HepG2 (cell line): ENCODE measurements at regions not wholly inside any gene's neighbourhood (a gene's known extent, or its start where the extent isn't known, plus 50 kb on each side); places are given as distances from the start of the nearest gene placed in this dataset.

ENCODE experiments used
- ATAC-seq: fragments of 200-7000 bp; cut with Tn5 transposase; 3 replicates; pipeline ENCODE4 v1.9.1; 2020; ENCODE audit warnings: mild to moderate bottlenecking, moderate library complexity
- BruUV-seq: library from RNA; stranded (reverse); fragments of 400-500 nt; replicated peaks from 2 replicates; lab custom pipeline; 2021; lab: Mats Ljungman, UMichigan
- CTCF ChIA-PET: fragments of 300-600 bp; formaldehyde crosslinking; extraction: SDS; loops from one replicate; lab custom pipeline; 2021; ENCODE audit warnings: low total read pairs, inconsistent platforms, low intra/inter-chr PET ratio; lab: Yijun Ruan, JAX
- POLR2A ChIA-PET: fragments of 350-600 bp; sonication (Branson Sonifier 250); formaldehyde crosslinking; loops from one replicate; lab custom pipeline; 2020; ENCODE audit warnings: antibody characterized with exemption, inconsistent platforms; lab: Yijun Ruan, JAX
- DNase-seq: peaks from one replicate; pipeline ENCODE4 v3.0.0-alpha.2; 2015; ENCODE audit warnings: low spot score
- FAIRE-seq: peaks from 3 replicates; lab custom pipeline; 2011; peaks lifted over from hg19 to GRCh38; lab: Jason Lieb, UNC
- H2AFZ ChIP-seq: one replicate; pipeline ENCODE4 v1.6.1; 2011; ENCODE audit warnings: low read length, inconsistent platforms
- H3K27ac ChIP-seq: fragments of 300-600 bp; 3 replicates; pipeline ENCODE4 v1.8.0; 2011; ENCODE audit warnings: mixed run types, mild to moderate bottlenecking, mixed read lengths, low read length, inconsistent platforms; ENCODE audit not compliant: insufficient read depth; ENCODE audit errors: extremely low read length
- H3K27me3 ChIP-seq, 2 experiments: fragments of 200-600 bp in 1 of 2; 2 replicates in 1 of 2; 3 replicates in 1 of 2; pipeline versions ENCODE4 v1.6.0 to v1.8.0; 2011; ENCODE audit warnings: low read length in 2 of 2, mild to moderate bottlenecking in 2 of 2, moderate library complexity in 2 of 2, inconsistent platforms in 1 of 2; ENCODE audit not compliant: insufficient read depth in 2 of 2, control insufficient read depth in 1 of 2
- H3K36me3 ChIP-seq, 2 experiments: fragments of 200-600 bp in 1 of 2; replicated peaks in 1 of 2; 2 replicates in 1 of 2; 3 replicates in 1 of 2; pipeline versions ENCODE4 v1.5.1 to v1.8.0; 2011; ENCODE audit warnings: low read length in 2 of 2, inconsistent platforms in 1 of 2; ENCODE audit not compliant: insufficient read depth in 2 of 2, control insufficient read depth in 1 of 2
- H3K4me1 ChIP-seq: 2 replicates; pipeline ENCODE4 v1.5.1; 2012; ENCODE audit warnings: low read length, inconsistent platforms; ENCODE audit not compliant: insufficient read depth
- H3K4me2 ChIP-seq: 2 replicates; pipeline ENCODE4 v1.6.0; 2011; ENCODE audit warnings: low read depth, low read length, inconsistent platforms
- H3K4me3 ChIP-seq, 3 experiments: fragments of 200-600 bp in 1 of 3; sonication (generic), shearing (Covaris generic) in 1 of 3; replicated peaks in 1 of 3; 2 replicates each; pipeline ENCODE4 v1.5.1; 2011 to 2016; ENCODE audit warnings: low read length in 3 of 3, inconsistent platforms in 2 of 3, low read depth in 2 of 3, mild to moderate bottlenecking in 2 of 3, control low read depth in 1 of 3, mixed read lengths in 1 of 3; ENCODE audit not compliant: insufficient read depth in 1 of 3
- H3K79me2 ChIP-seq: one replicate; pipeline ENCODE4 v1.6.1; 2011; ENCODE audit warnings: low read length, inconsistent platforms; ENCODE audit not compliant: insufficient read depth
- H3K9ac ChIP-seq: 2 replicates; pipeline ENCODE4 v1.6.0; 2011; ENCODE audit warnings: mild to moderate bottlenecking, low read depth, low read length, inconsistent platforms; ENCODE audit not compliant: insufficient read depth
- H3K9me3 ChIP-seq: 2 replicates; pipeline ENCODE4 v1.5.1; 2012; ENCODE audit warnings: mild to moderate bottlenecking, low read length
- H4K20me1 ChIP-seq: 2 replicates; pipeline ENCODE4 v1.6.0; 2011; ENCODE audit warnings: inconsistent platforms, mild to moderate bottlenecking, low read length, moderate library complexity; ENCODE audit not compliant: insufficient read depth
- CHD2 ChIP-seq: IDR thresholded peaks from 2 replicates; pipeline ENCODE4 v1.6.1; 2011; ENCODE audit warnings: low read depth, low read length, improper control_type of control experiment
- DZIP1 ChIP-seq: sonication (generic); formaldehyde crosslinking; IDR thresholded peaks from 2 replicates; pipeline ENCODE4 v1.5.0; 2020; ENCODE audit warnings: mild to moderate bottlenecking, missing genetic modification reagents
- FOXO4 ChIP-seq: sonication (generic); formaldehyde crosslinking; conservative IDR thresholded peaks from 2 replicates; pipeline ENCODE4 v1.8.1; 2023; ENCODE audit warnings: missing genetic modification reagents
- KLF9 ChIP-seq: IDR thresholded peaks from 2 replicates; pipeline ENCODE4 v1.6.1; 2016; ENCODE audit warnings: low read depth
- MAFF ChIP-seq: IDR thresholded peaks from 2 replicates; pipeline ENCODE4 v1.6.1; 2011; ENCODE audit warnings: low read depth, low read length, improper control_type of control experiment
- MAFK ChIP-seq, 2 experiments: IDR thresholded peaks in 1 of 2; conservative IDR thresholded peaks in 1 of 2; 2 replicates each; pipeline ENCODE4 v1.6.1; 2011; ENCODE audit warnings: improper control_type of control experiment in 2 of 2, low read length in 2 of 2
- MEIS2 ChIP-seq: sonication (generic); formaldehyde crosslinking; IDR thresholded peaks from 2 replicates; pipeline ENCODE4 v1.9.0; 2021; ENCODE audit warnings: mild to moderate bottlenecking, missing genetic modification reagents
- MTA3 ChIP-seq: sonication (generic); formaldehyde crosslinking; IDR thresholded peaks from 2 replicates; pipeline ENCODE4 v1.4.0; 2020; ENCODE audit warnings: missing genetic modification reagents
- PLSCR1 ChIP-seq: sonication (generic); formaldehyde crosslinking; IDR thresholded peaks from 2 replicates; pipeline ENCODE4 v1.5.0; 2020; ENCODE audit warnings: missing genetic modification reagents, mild to moderate bottlenecking, borderline replicate concordance
- SMARCC2 ChIP-seq: fragments of 450-650 bp; IDR thresholded peaks from 2 replicates; pipeline ENCODE4 v1.6.1; 2017; ENCODE audit warnings: antibody characterized with exemption, mild to moderate bottlenecking
- TBX2 ChIP-seq: sonication (generic); formaldehyde crosslinking; IDR thresholded peaks from 2 replicates; pipeline ENCODE4 v1.5.0; 2020; ENCODE audit warnings: missing genetic modification reagents, mild to moderate bottlenecking, borderline replicate concordance
- TBX3 ChIP-seq: fragments of 450-650 bp; IDR thresholded peaks from 2 replicates; pipeline ENCODE4 v1.6.1; 2017; ENCODE audit warnings: antibody characterized with exemption, mild to moderate bottlenecking, inconsistent platforms, borderline replicate concordance
- TFAP4 ChIP-seq: sonication (generic); IDR thresholded peaks from 2 replicates; pipeline ENCODE4 v1.6.1; 2016; ENCODE audit warnings: low read depth, borderline replicate concordance
- TFDP1 ChIP-seq: IDR thresholded peaks from 2 replicates; pipeline ENCODE4 v1.6.1; 2016; ENCODE audit warnings: missing compliant biosample characterization, missing genetic modification reagents, borderline replicate concordance
- ZIK1 ChIP-seq: sonication (generic); formaldehyde crosslinking; IDR thresholded peaks from 2 replicates; pipeline ENCODE4 v1.5.0; 2020; ENCODE audit warnings: mild to moderate bottlenecking, low read depth, missing genetic modification reagents, borderline replicate concordance
- ZNF577 ChIP-seq: sonication (generic); formaldehyde crosslinking; IDR thresholded peaks from 2 replicates; pipeline ENCODE4 v1.4.0; 2020; ENCODE audit warnings: mild to moderate bottlenecking, low read depth, missing genetic modification reagents, borderline replicate concordance
- ZNF713 ChIP-seq: sonication (generic); formaldehyde crosslinking; IDR thresholded peaks from 2 replicates; pipeline ENCODE4 v1.4.0; 2020; ENCODE audit warnings: mild to moderate bottlenecking, missing genetic modification reagents
- WGBS: methylation state at CpG from one replicate; pipeline ENCODE4 v1.1.6; 2017; ENCODE audit warnings: low lambda C conversion rate; 5-methylcytosine and 5-hydroxymethylcytosine counted together
- in situ Hi-C: cut with HindIII; loops from 2 replicates; pipeline ENCODE4 v1.10.0; 2017; ENCODE audit warnings: low pct_unique_long_range_greater_than_20kb; ENCODE audit not compliant: extremely low pct_ligation_motif_present
- intact Hi-C: fragments of 100-400 bp; cut with micrococcal nuclease; formaldehyde crosslinking; loops from one replicate; pipeline ENCODE4 v1.10.0; 2022; ENCODE audit not compliant: unreplicated experiment

GRCh38 chr13:50691176-50691680 lies 152.3 kb downstream of the DLEU7 start:
- H3K79me2 ChIP-seq, result no peaks in the 10 kb centered on the region
- no peak overlapping the region for H3K4me3 ChIP-seq
- no peak overlapping the region for H3K4me2 ChIP-seq
- no peak for FAIRE-seq
- CTCF ChIA-PET, result no interaction called here
- no peak for DNase-seq
- H3K9ac ChIP-seq, result no peak overlapping the region
- POLR2A ChIA-PET, result no interaction called here
- no peaks in the 10 kb centered on the region for H4K20me1 ChIP-seq
- 81% methylated on average over 3 of the region's 3 CpGs for WGBS
- BruUV-seq, result no TSS peak
- H3K27me3 ChIP-seq, result no peaks in the 10 kb centered on the region
- in situ Hi-C loops, result no loop called here
- intact Hi-C loops, result no loop called here
- H2AFZ ChIP-seq, result no peak overlapping the region
- no peak overlapping the region for H3K27ac ChIP-seq
- no peak for ATAC-seq
- no peaks in the 10 kb centered on the region; the same call in 1 of the 2 replicates for H3K4me1 ChIP-seq
- no peaks in the 10 kb centered on the region for H3K36me3 ChIP-seq
- H3K9me3 ChIP-seq, result no peaks in the 10 kb centered on the region
- no peak for TF ChIP-seq PLSCR1 (CRISPR knock-in tag)
- TF ChIP-seq SMARCC2, result no peak
- no peak for TF ChIP-seq FOXO4
- no peak for TF ChIP-seq TBX2
- TF ChIP-seq ZNF713 (CRISPR knock-in tag), result no peak
- TF ChIP-seq MEIS2 (CRISPR knock-in tag), result no peak
- no peak for TF ChIP-seq DZIP1 (CRISPR knock-in tag)
- no peak for TF ChIP-seq TFDP1 (CRISPR knock-in tag)
- TF ChIP-seq TBX3, result no peak
- no peak for TF ChIP-seq MTA3 (CRISPR knock-in tag)
- TF ChIP-seq TFAP4, result 0 out of 2 replicates have a peak, but pooled peaks have one; percentile 17
- peak; percentile 85 for TF ChIP-seq MAFF
- TF ChIP-seq ZIK1 (CRISPR knock-in tag), result no peak
- peak; percentile 75 to 88 for TF ChIP-seq MAFK (conservative IDR thresholded peaks at IDR 0.05 in 1 of 2, IDR thresholded peaks at IDR 0.05 in 1 of 2; ENCODE audit: low read length in 2 of 2)
- no peak for TF ChIP-seq KLF9
- no peak for TF ChIP-seq CHD2
- TF ChIP-seq ZNF577 (CRISPR knock-in tag), result no peak
